NOMO-1 (cell line): ENCODE measurements at regions not wholly inside any gene's neighbourhood (a gene's known extent, or its start where the extent isn't known, plus 50 kb on each side); places are given as distances from the start of the nearest gene placed in this dataset.

Source experiments
- DNase-seq, 2 experiments: peaks; one replicate each; lab custom pipeline; 2025; ENCODE audit not compliant: unreplicated experiment in 2 of 2; lab: John Stamatoyannopoulos, UW

DNA sequence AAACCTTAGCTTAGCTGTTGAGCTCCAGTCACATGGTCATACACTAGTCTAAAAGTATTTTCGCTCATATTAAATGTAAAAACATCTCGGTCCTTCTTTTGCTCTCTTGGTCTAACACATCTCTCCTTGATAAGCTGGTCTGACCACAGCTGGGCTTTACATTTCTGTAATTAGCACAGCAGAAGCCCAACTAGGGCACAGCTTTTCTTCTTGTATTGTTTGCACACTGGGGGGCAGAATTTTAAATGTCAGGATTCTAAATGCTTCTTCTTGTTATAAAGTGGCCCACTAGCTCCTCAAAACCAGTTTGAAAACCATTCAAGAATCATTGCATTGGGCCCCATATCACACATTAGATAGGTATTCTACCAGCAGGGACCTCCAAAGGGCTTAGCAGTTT is 289.1 kb upstream of the PKN2 start:
- no peak for DNase-seq

DNA sequence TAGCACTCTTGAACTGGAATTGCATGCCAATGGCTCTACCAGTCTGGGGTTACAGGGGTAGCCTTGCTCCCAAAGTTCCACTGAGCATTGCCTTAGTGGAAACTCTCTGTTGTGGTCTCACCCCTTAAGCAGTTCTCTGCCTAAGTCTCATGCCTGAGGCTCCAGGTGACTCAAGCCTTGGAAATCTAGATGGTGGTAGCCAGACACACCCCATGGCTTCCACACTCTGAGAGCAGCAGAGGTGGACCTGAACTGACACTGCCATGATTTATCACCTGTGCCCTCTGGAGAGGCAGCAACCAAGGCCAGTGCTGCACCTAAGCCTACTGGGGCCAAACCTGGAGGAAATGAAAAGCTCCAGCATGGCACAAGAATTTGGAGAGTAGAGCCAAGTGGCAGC is 285.7 kb upstream of the PKN2 start:
- DNase-seq: no peak

GRCh38 chr1:88399690-88400089 is 284.4 kb upstream of the PKN2 start:
- DNase-seq: no peak

- DNase-seq: no peak
Observed at GRCh38 chr1:88401313-88401712, 282.8 kb upstream of the PKN2 start.

- no peak for DNase-seq
Observed at GRCh38 chr1:88404582-88404981, 279.5 kb upstream of the PKN2 start.

DNA sequence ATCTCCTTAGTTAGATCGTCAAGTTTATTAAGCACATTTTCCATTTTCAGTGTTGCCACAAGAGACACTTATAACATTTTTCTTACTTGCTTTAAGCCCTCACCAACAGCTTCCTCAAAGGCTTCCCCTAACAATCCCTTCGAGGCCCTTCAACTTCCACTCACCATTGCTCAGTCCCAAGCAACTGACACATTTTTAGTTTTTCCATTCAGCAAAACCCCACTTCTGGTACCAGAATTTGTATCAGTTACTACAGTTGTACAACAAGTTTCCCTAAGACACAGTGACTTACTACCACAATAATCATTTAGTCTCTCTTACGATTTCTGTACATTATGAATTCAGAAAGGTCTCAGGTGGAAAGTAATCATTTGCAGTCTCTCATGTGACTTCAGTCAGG is 276.8 kb upstream of the PKN2 start:
- no peak for DNase-seq

- DNase-seq: no peak
Observed at GRCh38 chr1:88421997-88422396, 262.1 kb upstream of the PKN2 start.

DNA sequence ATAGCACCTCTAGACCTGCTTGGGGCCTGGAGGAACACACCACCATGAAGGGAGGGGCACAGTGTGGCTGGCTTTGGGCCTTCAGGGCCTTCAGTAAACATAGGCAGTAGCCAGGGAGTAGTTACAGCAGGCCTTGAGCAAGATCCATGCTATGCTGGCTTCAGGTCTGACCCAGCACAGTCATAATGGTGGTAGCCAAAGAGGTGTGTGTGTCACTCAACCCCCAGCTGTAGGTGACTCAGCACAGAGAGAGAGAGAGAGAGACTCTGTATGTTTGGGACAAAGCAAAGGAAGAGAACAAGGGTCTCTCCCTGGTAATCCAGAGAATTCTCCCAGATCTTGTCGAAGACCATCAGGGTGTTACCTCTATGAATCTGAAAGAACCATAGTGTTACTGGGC is 250.5 kb upstream of the PKN2 start:
- DNase-seq: no peak

- no peak for DNase-seq
Observed at GRCh38 chr1:88434836-88435235, 249.2 kb upstream of the PKN2 start.

GRCh38 chr1:88441022-88441421 is 243.1 kb upstream of the PKN2 start:
- no peak for DNase-seq

- no peak for DNase-seq
Observed at GRCh38 chr1:88451856-88452255, 232.2 kb upstream of the PKN2 start.

DNA sequence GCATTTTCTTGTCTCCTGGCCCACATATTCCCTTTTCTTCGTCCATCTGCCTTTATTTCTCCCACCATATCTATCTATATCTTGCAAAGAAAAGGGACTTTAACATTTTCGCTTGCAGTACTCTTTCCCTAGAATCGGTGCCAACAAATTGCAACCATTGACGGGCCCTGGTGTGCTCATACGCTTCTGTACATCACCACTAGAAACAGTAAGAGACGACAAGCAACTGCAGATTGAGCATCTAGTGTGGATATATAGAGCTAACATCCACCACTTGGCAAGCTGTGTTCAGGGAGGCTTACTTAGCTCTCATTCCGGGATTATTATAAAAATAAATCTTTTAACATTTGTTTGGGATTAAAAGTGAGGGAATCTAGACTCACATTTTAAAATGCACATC is 230.8 kb upstream of the PKN2 start:
- DNase-seq: no peak

GRCh38 chr1:88454781-88455180 is 229.3 kb upstream of the PKN2 start:
- DNase-seq: no peak

DNA sequence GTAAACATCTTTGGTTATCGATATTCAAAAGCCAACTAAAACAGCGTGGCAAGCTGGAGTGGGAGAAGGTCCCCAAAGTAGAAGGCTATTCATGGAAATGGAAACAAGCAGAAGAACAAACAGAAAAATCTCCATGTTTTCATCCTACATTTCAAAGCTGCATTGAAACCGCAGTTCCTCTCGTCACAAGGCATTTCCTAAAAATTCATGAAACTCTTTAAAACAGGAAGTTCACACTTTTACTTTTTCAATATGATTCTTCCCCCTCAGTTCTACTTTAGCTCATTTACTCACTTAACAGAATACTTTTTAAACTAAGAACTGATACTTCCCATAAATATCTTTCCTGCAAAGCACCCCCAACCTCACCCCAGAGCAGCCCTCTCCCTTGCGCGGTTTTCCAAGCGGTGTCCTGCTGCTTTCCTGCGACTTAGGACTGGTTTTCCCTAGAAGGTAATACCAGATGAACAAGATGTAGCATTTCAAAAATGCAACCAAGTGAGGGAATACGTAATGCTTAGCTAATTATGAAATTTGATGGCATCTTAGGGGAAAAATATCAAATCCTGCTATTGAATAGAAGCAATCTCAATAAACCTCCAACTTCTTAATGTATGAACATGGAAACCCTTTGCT is 228.3 kb upstream of the PKN2 start:
- DNase-seq: peak in 1 of 2 experiments; percentile 45

DNA sequence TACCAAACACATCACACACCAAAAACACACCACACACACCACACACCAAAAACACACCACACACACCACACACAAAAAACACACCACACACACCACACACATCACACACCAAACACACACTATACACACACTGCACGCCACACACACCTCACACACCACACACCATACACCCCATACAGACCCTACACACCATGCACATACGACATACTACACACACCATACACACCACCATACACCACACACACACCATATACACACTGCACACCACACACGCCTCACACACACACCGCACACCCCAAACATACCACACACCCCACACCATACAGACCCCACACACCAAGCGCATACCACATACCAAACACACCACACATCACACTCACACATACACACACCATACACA is 226.9 kb upstream of the PKN2 start:
- no peak for DNase-seq

DNA sequence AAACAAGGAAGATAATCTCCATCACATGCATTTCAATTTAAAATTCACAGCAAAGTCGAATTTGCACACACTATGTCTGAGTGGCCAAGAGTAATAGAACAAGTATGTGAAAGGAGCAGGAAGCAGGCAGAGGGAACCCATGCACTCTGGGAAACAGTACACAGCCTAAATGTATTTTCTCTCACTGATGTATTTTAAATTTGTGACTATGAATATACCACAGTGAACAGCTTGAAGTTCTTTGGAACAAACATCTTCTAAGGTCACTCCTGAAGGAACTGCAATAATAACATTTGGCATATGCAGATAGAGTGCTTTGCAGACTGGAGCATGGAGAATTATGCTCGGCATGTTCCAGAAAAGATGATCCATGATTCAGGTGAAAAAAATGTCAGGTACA is 223.1 kb upstream of the PKN2 start:
- DNase-seq: no peak

GRCh38 chr1:88462096-88462487 is 222.0 kb upstream of the PKN2 start:
- no peak for DNase-seq

DNA sequence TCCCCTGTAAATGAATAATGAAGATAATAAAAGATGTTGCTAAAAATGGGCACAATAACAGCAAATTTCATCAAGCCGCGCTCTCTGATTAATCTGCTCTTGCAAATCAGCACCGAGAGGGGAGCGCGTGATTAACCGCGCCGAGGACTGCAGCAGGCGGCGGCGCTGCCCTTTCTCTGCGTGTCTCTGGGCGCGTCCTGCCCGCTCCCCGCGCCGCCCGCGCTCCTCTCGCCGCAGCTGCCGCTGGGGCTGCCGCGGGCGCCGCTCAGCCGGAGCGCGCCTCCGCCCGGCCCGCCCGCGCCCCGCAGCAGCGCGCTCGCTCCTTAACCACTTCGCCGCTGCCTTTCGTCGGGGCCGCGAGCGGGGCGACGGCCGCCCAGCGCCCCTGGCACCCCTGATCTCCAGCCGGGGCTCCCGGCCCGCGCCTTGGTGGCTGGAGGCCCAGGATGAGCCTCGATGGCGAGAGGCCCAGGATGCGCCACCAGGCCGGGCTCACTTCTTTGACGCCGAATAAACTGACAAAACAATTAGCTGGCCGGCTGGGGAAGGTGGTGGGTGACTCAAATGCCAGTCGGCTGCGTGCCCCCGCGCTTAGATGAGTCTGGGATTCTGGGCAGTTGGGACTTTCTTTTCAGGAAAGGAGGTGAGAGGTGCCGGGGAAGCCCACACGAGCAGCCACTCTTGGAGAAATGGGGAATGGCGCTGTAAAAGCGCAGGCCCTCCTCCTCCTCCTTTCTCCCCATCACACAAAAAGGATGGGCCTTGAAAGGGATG is 221.4 kb upstream of the PKN2 start:
- DNase-seq: no peak

GRCh38 chr1:88463401-88463985 is 220.6 kb upstream of the PKN2 start:
- DNase-seq: no peak

DNA sequence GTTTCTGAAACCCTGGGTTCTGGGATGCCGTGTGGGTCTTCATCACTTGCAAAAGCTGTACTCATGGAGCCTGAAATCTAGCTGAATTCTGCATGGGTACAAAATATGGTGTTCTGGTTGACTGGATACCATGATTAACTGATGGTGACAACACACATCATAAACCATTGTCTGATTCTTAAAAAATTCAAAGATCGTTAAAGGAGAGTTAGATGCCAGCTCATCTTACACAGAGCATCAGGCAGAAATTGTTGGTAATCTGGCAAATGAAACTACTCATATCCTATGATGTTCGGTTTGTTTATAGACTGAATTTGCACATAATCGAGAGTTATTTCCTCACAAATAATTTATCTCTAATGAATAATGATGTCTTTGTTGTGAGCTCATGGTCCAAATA is 218.1 kb upstream of the PKN2 start:
- no peak for DNase-seq

DNA sequence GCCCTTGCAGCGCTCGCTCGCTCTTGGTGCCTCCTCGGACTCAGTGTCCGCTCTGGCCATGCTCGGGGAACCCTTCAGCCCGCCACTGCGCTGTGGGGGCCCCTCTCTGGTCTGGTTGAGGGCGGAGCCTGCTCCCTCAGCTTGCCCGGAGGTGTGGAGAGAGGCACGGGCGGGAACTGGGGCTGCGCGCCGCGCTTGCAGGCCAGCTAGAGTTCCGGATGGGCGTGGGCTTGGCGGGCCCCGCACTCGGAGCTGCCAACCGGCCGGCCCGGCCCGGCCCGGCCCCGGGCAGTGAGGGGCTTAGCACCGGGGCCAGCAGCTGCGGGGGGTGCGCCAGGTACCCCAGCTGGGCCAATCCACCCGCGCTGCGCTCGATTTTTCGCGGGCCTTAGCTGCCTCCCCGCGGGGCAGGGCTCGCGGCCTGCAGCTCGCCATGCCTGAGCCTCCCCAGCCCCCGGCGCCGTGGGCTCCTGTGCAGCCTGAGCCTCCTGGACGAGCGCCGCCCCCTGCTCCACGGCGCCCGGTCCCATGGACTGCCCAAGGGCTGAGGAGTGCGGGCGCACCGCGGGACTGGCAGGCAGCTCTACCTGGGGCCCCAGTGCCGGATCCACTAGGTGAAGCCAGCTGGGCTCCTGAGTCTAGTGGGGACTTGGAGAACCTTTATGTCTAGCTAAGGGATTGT is 217.0 kb upstream of the PKN2 start:
- DNase-seq: no peak

GRCh38 chr1:88472298-88472697 is 211.8 kb upstream of the PKN2 start:
- no peak for DNase-seq
